Ramos (cell line): ENCODE measurements at regions not wholly inside any gene's neighbourhood (a gene's known extent, or its start where the extent isn't known, plus 50 kb on each side); places are given as distances from the start of the nearest gene placed in this dataset.

Experiments
- in situ Hi-C: fragments of 300-500 bp; cut with MboI; formaldehyde crosslinking; loops from one replicate; pipeline ENCODE4 v1.14.3; 2022; ENCODE audit warnings: low sequenced_read_pairs; ENCODE audit not compliant: unreplicated experiment

- in situ Hi-C loops, result no loop called here
Observed at GRCh38 chr7:88700725-88701124, 58.8 kb upstream of the ZNF804B start.

GRCh38 chr7:88694207-88694606 lies 65.3 kb upstream of the ZNF804B start:
- in situ Hi-C loops, result no loop called here

- in situ Hi-C loops, result no loop called here
Observed at GRCh38 chr7:88693131-88693530, 66.4 kb upstream of the ZNF804B start.

GRCh38 chr7:88692493-88692892 lies 67.0 kb upstream of the ZNF804B start:
- in situ Hi-C loops, result no loop called here

- in situ Hi-C loops, result no loop called here
Observed at GRCh38 chr7:88689821-88690220, 69.7 kb upstream of the ZNF804B start.

GRCh38 chr7:88688222-88688621 lies 71.3 kb upstream of the ZNF804B start:
- in situ Hi-C loops, result no loop called here

- in situ Hi-C loops, result no loop called here
Observed at GRCh38 chr7:88686468-88687229, 72.9 kb upstream of the ZNF804B start.

GRCh38 chr7:88681682-88682081 lies 77.8 kb upstream of the ZNF804B start:
- in situ Hi-C loops, result no loop called here

GRCh38 chr7:88670536-88670935 lies 89.0 kb upstream of the ZNF804B start:
- in situ Hi-C loops, result no loop called here

GRCh38 chr7:88669913-88670312 lies 89.6 kb upstream of the ZNF804B start:
- in situ Hi-C loops, result no loop called here

- in situ Hi-C loops, result no loop called here
Observed at GRCh38 chr7:88668591-88668990, 90.9 kb upstream of the ZNF804B start.

GRCh38 chr7:88666626-88667025 lies 92.9 kb upstream of the ZNF804B start:
- in situ Hi-C loops, result no loop called here

GRCh38 chr7:88665892-88666514 lies 93.5 kb upstream of the ZNF804B start:
- in situ Hi-C loops, result no loop called here

GRCh38 chr7:88664630-88665233 lies 94.8 kb upstream of the ZNF804B start:
- in situ Hi-C loops, result no loop called here

GRCh38 chr7:88661921-88662320 lies 97.6 kb upstream of the ZNF804B start:
- in situ Hi-C loops, result no loop called here

GRCh38 chr7:88647825-88648224 lies 111.7 kb upstream of the ZNF804B start:
- in situ Hi-C loops, result no loop called here

GRCh38 chr7:88638583-88638982 lies 120.9 kb upstream of the ZNF804B start:
- in situ Hi-C loops, result no loop called here

GRCh38 chr7:88637795-88638194 lies 121.7 kb upstream of the ZNF804B start:
- in situ Hi-C loops, result no loop called here

- in situ Hi-C loops, result no loop called here
Observed at GRCh38 chr7:88635149-88635548, 124.4 kb upstream of the ZNF804B start.

- in situ Hi-C loops, result no loop called here
Observed at GRCh38 chr7:88629559-88629958, 129.9 kb upstream of the ZNF804B start.

GRCh38 chr7:88628363-88629085 lies 131.0 kb upstream of the ZNF804B start:
- in situ Hi-C loops, result no loop called here
